GM23338 (cell line): ENCODE measurements at regions not wholly inside any gene's neighbourhood (a gene's known extent, or its start where the extent isn't known, plus 50 kb on each side); places are given as distances from the start of the nearest gene placed in this dataset.

Experiments
- ATAC-seq: fragments of 200-7000 bp; cut with Tn5 transposase; 3 replicates; pipeline ENCODE4 v1.9.1; 2020
- DNase-seq: peaks from one replicate; pipeline ENCODE4 v3.0.0-alpha.2; 2015; ENCODE audit warnings: low spot score
- H2AFZ ChIP-seq: fragments of 200-600 bp; sonication (generic); 2 replicates; pipeline ENCODE4 v1.8.0; 2016; ENCODE audit warnings: antibody characterized with exemption, mild to moderate bottlenecking, moderate library complexity
- H3F3A ChIP-seq: fragments of 200-600 bp; sonication (generic); replicated peaks from 2 replicates; pipeline ENCODE4 v1.8.0; 2017; ENCODE audit warnings: antibody characterized with exemption, mixed run types, low read depth
- H3K27ac ChIP-seq: fragments of 200-600 bp; sonication (generic); 2 replicates; pipeline ENCODE4 v1.6.1; 2016; ENCODE audit warnings: low read depth
- H3K27me3 ChIP-seq: fragments of 200-600 bp; sonication (generic); 2 replicates; pipeline ENCODE4 v1.8.0; 2016; ENCODE audit warnings: mild to moderate bottlenecking, mixed run types, moderate library complexity; ENCODE audit not compliant: insufficient read depth
- H3K36me3 ChIP-seq: fragments of 200-600 bp; sonication (generic); 2 replicates; pipeline ENCODE4 v1.8.0; 2016; ENCODE audit warnings: mild to moderate bottlenecking; ENCODE audit not compliant: insufficient read depth
- H3K4me1 ChIP-seq: fragments of 200-600 bp; sonication (generic); 2 replicates; pipeline ENCODE4 v1.8.0; 2016; ENCODE audit warnings: mild to moderate bottlenecking, moderate library complexity; ENCODE audit not compliant: insufficient read depth
- H3K4me2 ChIP-seq: fragments of 200-600 bp; sonication (generic); 2 replicates; pipeline ENCODE4 v1.7.1; 2017; ENCODE audit warnings: mixed run types
- H3K4me3 ChIP-seq: fragments of 200-600 bp; sonication (generic); 2 replicates; pipeline ENCODE4 v1.6.1; 2016; ENCODE audit warnings: mixed run types
- H3K79me2 ChIP-seq: fragments of 200-600 bp; sonication (generic); replicated peaks from 2 replicates; pipeline ENCODE4 v1.8.0; 2017; ENCODE audit warnings: mild to moderate bottlenecking; ENCODE audit not compliant: insufficient read depth
- H3K9me2 ChIP-seq: fragments of 200-600 bp; sonication (generic); 2 replicates; pipeline ENCODE4 v1.8.0; 2017; ENCODE audit not compliant: insufficient read depth
- H4K20me1 ChIP-seq: fragments of 200-600 bp; sonication (generic); replicated peaks from 2 replicates; pipeline ENCODE4 v1.8.0; 2017; ENCODE audit warnings: mild to moderate bottlenecking; ENCODE audit not compliant: insufficient read depth
- H3K27ac Mint-ChIP-seq: 2 replicates; pipeline ENCODE4 v1.8.0; 2020; ENCODE audit warnings: inconsistent platforms, mild to moderate bottlenecking, moderate library complexity, mixed read lengths
- H3K27me3 Mint-ChIP-seq: 3 replicates; pipeline ENCODE4 v1.8.0; 2022; ENCODE audit warnings: low read depth, mild to moderate bottlenecking, moderate library complexity, mixed read lengths, inconsistent platforms; ENCODE audit not compliant: insufficient read depth, poor library complexity
- H3K36me3 Mint-ChIP-seq: 3 replicates; pipeline ENCODE4 v1.8.0; 2021; ENCODE audit warnings: low read depth, mild to moderate bottlenecking, inconsistent platforms, moderate library complexity, mixed read lengths
- H3K4me1 Mint-ChIP-seq: 3 replicates; pipeline ENCODE4 v1.8.0; 2020; ENCODE audit warnings: mild to moderate bottlenecking, inconsistent platforms, mixed read lengths
- H3K4me3 Mint-ChIP-seq: 3 replicates; pipeline ENCODE4 v1.8.0; 2021; ENCODE audit warnings: moderate library complexity, mild to moderate bottlenecking, inconsistent platforms, mixed read lengths
- H3K9me3 Mint-ChIP-seq: 3 replicates; pipeline ENCODE4 v1.8.0; 2020; ENCODE audit warnings: moderate library complexity, mild to moderate bottlenecking, inconsistent platforms, mixed read lengths
- CREB1 ChIP-seq: fragments of 250-450 bp; sonication (Bioruptor Pico); IDR thresholded peaks from 2 replicates; pipeline ENCODE4 v1.5.0; 2020; ENCODE audit warnings: low read depth, mild to moderate bottlenecking, moderate library complexity
- EZH2 ChIP-seq: fragments of 200-600 bp; sonication (generic); IDR thresholded peaks from one replicate; pipeline ENCODE4 v1.8.0; 2017; ENCODE audit warnings: antibody characterized with exemption, mild to moderate bottlenecking, low read depth; ENCODE audit not compliant: unreplicated experiment
- EZH2phosphoT487 ChIP-seq: fragments of 200-600 bp; sonication (generic); IDR thresholded peaks from one replicate; pipeline ENCODE4 v1.8.1; 2018; ENCODE audit warnings: antibody characterized with exemption; ENCODE audit not compliant: unreplicated experiment
- JUNB ChIP-seq: IDR thresholded peaks from one replicate; pipeline ENCODE4 v1.6.1; 2016; ENCODE audit warnings: antibody characterized with exemption; ENCODE audit not compliant: unreplicated experiment
- NANOG ChIP-seq: IDR thresholded peaks from 2 replicates; pipeline ENCODE4 v1.6.1; 2016; ENCODE audit warnings: antibody characterized with exemption, borderline replicate concordance
- STAT1 ChIP-seq: IDR thresholded peaks from one replicate; pipeline ENCODE4 v1.6.1; 2016; ENCODE audit warnings: antibody characterized with exemption; ENCODE audit not compliant: unreplicated experiment
- ZNF114 ChIP-seq: fragments of 250-450 bp; sonication (Bioruptor Pico); IDR thresholded peaks from 2 replicates; pipeline ENCODE4 v1.5.0; 2020; ENCODE audit warnings: mild to moderate bottlenecking, moderate library complexity
- ZNF331 ChIP-seq: fragments of 250-450 bp; sonication (Bioruptor Pico); IDR thresholded peaks from 2 replicates; pipeline ENCODE4 v1.5.0; 2020; ENCODE audit warnings: low read depth, mild to moderate bottlenecking, moderate library complexity
- TF ChIP-seq, protein P1 (sequence below): fragments of 250-450 bp; sonication (Bioruptor Pico); IDR thresholded peaks from 2 replicates; pipeline ENCODE4 v1.5.0; 2020; ENCODE audit warnings: mild to moderate bottlenecking, moderate library complexity
- TF ChIP-seq, protein P2 (sequence below), 2 experiments: fragments of 200-600 bp in 1 of 2; sonication (generic) in 1 of 2; conservative IDR thresholded peaks; 2 replicates each; pipeline versions ENCODE4 v1.5.1 to v1.6.1; 2016 to 2017; ENCODE audit warnings: antibody characterized with exemption in 2 of 2, low read depth in 2 of 2, mild to moderate bottlenecking in 2 of 2, moderate library complexity in 1 of 2
- TF ChIP-seq, protein P3 (sequence below): IDR thresholded peaks from one replicate; pipeline ENCODE4 v1.6.1; 2018; ENCODE audit warnings: antibody characterized with exemption; ENCODE audit not compliant: unreplicated experiment

DNA sequence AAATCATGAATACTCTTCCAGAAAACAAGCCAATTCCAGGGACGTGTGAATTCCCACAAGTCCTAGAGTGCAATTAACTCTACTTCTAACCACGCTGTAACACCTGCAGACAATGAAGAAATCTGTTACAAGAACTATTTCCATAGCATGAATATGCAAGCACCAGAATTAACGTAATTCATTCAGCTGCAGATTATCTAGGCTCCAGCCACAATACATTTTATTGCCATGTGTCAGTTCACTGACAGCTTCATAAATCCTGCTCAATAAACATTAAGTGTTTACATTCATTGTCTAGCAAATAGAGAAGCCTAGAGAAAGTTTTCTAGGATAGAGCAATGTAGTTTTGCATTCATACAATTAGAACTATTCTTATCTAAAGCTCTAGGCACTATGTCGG, 1348.5 kb downstream of the GRIK2 start (continued):
- TF ChIP-seq, protein P1, sequence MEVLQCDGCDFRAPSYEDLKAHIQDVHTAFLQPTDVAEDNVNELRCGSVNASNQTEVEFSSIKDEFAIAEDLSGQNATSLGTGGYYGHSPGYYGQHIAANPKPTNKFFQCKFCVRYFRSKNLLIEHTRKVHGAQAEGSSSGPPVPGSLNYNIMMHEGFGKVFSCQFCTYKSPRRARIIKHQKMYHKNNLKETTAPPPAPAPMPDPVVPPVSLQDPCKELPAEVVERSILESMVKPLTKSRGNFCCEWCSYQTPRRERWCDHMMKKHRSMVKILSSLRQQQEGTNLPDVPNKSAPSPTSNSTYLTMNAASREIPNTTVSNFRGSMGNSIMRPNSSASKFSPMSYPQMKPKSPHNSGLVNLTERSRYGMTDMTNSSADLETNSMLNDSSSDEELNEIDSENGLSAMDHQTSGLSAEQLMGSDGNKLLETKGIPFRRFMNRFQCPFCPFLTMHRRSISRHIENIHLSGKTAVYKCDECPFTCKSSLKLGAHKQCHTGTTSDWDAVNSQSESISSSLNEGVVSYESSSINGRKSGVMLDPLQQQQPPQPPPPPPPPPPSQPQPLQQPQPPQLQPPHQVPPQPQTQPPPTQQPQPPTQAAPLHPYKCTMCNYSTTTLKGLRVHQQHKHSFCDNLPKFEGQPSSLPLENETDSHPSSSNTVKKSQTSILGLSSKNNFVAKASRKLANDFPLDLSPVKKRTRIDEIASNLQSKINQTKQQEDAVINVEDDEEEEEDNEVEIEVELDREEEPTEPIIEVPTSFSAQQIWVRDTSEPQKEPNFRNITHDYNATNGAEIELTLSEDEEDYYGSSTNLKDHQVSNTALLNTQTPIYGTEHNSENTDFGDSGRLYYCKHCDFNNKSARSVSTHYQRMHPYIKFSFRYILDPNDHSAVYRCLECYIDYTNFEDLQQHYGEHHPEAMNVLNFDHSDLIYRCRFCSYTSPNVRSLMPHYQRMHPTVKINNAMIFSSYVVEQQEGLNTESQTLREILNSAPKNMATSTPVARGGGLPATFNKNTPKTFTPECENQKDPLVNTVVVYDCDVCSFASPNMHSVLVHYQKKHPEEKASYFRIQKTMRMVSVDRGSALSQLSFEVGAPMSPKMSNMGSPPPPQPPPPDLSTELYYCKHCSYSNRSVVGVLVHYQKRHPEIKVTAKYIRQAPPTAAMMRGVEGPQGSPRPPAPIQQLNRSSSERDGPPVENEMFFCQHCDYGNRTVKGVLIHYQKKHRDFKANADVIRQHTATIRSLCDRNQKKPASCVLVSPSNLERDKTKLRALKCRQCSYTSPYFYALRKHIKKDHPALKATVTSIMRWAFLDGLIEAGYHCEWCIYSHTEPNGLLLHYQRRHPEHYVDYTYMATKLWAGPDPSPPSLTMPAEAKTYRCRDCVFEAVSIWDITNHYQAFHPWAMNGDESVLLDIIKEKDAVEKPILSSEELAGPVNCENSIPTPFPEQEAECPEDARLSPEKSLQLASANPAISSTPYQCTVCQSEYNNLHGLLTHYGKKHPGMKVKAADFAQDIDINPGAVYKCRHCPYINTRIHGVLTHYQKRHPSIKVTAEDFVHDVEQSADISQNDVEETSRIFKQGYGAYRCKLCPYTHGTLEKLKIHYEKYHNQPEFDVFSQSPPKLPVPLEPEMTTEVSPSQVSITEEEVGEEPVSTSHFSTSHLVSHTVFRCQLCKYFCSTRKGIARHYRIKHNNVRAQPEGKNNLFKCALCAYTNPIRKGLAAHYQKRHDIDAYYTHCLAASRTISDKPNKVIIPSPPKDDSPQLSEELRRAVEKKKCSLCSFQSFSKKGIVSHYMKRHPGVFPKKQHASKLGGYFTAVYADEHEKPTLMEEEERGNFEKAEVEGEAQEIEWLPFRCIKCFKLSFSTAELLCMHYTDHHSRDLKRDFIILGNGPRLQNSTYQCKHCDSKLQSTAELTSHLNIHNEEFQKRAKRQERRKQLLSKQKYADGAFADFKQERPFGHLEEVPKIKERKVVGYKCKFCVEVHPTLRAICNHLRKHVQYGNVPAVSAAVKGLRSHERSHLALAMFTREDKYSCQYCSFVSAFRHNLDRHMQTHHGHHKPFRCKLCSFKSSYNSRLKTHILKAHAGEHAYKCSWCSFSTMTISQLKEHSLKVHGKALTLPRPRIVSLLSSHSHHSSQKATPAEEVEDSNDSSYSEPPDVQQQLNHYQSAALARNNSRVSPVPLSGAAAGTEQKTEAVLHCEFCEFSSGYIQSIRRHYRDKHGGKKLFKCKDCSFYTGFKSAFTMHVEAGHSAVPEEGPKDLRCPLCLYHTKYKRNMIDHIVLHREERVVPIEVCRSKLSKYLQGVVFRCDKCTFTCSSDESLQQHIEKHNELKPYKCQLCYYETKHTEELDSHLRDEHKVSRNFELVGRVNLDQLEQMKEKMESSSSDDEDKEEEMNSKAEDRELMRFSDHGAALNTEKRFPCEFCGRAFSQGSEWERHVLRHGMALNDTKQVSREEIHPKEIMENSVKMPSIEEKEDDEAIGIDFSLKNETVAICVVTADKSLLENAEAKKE (CRISPR knock-in tag), result no peak
- TF ChIP-seq STAT1 (no peak), ZNF331 (CRISPR knock-in tag) (no peak)

DNA sequence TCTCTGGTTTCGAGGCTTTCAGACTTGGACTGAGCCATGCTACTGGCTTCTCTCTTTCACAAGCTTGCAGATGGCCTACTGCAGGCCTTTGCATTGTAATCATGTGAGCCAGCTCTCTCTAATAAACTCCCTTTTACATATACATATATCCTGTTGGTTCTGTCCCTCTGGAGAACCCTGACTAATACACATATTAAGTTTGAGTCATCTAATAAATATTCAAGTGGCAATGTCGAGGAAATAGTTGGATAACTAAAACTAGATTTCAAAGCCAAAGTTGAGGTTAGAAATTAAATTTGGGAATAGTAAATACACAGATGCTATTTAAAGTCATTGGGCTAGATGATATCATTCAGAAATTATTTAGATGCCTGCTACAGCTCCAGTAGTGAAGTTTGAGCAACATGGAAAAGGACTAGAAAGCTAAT, 1343.4 kb downstream of the GRIK2 start:
- Histone ChIP-seq H3K36me3 (no peaks in the 10 kb centered on the region), H3F3A (no peaks in the 10 kb centered on the region), H3K9me2 (no peaks in the 10 kb centered on the region), H3K27ac (no peak overlapping the region), H3K4me1 (peaks cover 11% of the 10 kb centered on the region), H2AFZ (no peak overlapping the region), H3K4me2 (no peak overlapping the region), H3K4me3 (no peak overlapping the region), H4K20me1 (no peaks in the 10 kb centered on the region), H3K27me3 (no peaks in the 10 kb centered on the region), H3K79me2 (no peaks in the 10 kb centered on the region)
- Mint-ChIP-seq H3K4me1 (peaks cover 19% of the 10 kb centered on the region; the same call in 2 of the 3 replicates), H3K36me3 (no peaks in the 10 kb centered on the region), H3K27me3 (no peaks in the 10 kb centered on the region), H3K9me3 (no peaks in the 10 kb centered on the region), H3K4me3 (no peak overlapping the region), H3K27ac (no peak overlapping the region)
- ATAC-seq, result no peak
- no peak for DNase-seq
- TF ChIP-seq EZH2phosphoT487 (no peak), STAT1 (no peak), EZH2 (no peak), CREB1 (CRISPR knock-in tag) (no peak), NANOG (no peak), ZNF114 (CRISPR knock-in tag) (no peak), JUNB (no peak)
- TF ChIP-seq, protein P2, sequence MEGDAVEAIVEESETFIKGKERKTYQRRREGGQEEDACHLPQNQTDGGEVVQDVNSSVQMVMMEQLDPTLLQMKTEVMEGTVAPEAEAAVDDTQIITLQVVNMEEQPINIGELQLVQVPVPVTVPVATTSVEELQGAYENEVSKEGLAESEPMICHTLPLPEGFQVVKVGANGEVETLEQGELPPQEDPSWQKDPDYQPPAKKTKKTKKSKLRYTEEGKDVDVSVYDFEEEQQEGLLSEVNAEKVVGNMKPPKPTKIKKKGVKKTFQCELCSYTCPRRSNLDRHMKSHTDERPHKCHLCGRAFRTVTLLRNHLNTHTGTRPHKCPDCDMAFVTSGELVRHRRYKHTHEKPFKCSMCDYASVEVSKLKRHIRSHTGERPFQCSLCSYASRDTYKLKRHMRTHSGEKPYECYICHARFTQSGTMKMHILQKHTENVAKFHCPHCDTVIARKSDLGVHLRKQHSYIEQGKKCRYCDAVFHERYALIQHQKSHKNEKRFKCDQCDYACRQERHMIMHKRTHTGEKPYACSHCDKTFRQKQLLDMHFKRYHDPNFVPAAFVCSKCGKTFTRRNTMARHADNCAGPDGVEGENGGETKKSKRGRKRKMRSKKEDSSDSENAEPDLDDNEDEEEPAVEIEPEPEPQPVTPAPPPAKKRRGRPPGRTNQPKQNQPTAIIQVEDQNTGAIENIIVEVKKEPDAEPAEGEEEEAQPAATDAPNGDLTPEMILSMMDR (conservative IDR thresholded peaks at IDR 0.05; ENCODE audit: low read depth in 2 of 2), result no peak
- TF ChIP-seq, protein P3, sequence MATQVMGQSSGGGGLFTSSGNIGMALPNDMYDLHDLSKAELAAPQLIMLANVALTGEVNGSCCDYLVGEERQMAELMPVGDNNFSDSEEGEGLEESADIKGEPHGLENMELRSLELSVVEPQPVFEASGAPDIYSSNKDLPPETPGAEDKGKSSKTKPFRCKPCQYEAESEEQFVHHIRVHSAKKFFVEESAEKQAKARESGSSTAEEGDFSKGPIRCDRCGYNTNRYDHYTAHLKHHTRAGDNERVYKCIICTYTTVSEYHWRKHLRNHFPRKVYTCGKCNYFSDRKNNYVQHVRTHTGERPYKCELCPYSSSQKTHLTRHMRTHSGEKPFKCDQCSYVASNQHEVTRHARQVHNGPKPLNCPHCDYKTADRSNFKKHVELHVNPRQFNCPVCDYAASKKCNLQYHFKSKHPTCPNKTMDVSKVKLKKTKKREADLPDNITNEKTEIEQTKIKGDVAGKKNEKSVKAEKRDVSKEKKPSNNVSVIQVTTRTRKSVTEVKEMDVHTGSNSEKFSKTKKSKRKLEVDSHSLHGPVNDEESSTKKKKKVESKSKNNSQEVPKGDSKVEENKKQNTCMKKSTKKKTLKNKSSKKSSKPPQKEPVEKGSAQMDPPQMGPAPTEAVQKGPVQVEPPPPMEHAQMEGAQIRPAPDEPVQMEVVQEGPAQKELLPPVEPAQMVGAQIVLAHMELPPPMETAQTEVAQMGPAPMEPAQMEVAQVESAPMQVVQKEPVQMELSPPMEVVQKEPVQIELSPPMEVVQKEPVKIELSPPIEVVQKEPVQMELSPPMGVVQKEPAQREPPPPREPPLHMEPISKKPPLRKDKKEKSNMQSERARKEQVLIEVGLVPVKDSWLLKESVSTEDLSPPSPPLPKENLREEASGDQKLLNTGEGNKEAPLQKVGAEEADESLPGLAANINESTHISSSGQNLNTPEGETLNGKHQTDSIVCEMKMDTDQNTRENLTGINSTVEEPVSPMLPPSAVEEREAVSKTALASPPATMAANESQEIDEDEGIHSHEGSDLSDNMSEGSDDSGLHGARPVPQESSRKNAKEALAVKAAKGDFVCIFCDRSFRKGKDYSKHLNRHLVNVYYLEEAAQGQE, result no peak
